Skeletal muscle tissue (tissue), 3 donors: ENCODE measurements at regions not wholly inside any gene's neighbourhood (a gene's known extent, or its start where the extent isn't known, plus 50 kb on each side); places are given as distances from the start of the nearest gene placed in this dataset.
"Not testable (repeated sequence)": the region's sequence is repeated elsewhere in the genome, so short reads cannot be mapped to it uniquely, and the experiment has no call there.

Source experiments
- H3K27ac ChIP-seq: one replicate; pipeline ENCODE4 v1.7.0; 2013; ENCODE audit warnings: mild to moderate bottlenecking, low read depth, low read length, inconsistent platforms
- H3K27me3 ChIP-seq, 3 donors: one replicate each; pipeline ENCODE4 v1.7.0; 2013; ENCODE audit warnings: low read length in 3 of 3; ENCODE audit not compliant: control insufficient read depth in 3 of 3, insufficient read depth in 3 of 3
- H3K36me3 ChIP-seq, 3 donors: one replicate each; pipeline ENCODE4 v1.7.0; 2013; ENCODE audit warnings: low read length in 3 of 3; ENCODE audit not compliant: control insufficient read depth in 3 of 3, insufficient read depth in 3 of 3
- H3K4me1 ChIP-seq, 3 donors: one replicate each; pipeline ENCODE4 v1.7.0; 2013; ENCODE audit warnings: low read length in 3 of 3, mild to moderate bottlenecking in 3 of 3; ENCODE audit not compliant: control insufficient read depth in 3 of 3, insufficient read depth in 3 of 3
- H3K4me3 ChIP-seq, 3 donors: one replicate each; pipeline ENCODE4 v1.7.0; 2013; ENCODE audit warnings: low read length in 3 of 3
- H3K9ac ChIP-seq, 3 donors: one replicate each; pipeline ENCODE4 v1.7.0; 2013; ENCODE audit warnings: low read length in 3 of 3, mild to moderate bottlenecking in 3 of 3, moderate library complexity in 2 of 3, low read depth in 1 of 3
- H3K9me3 ChIP-seq, 3 donors: one replicate each; pipeline ENCODE4 v1.7.0; 2013; ENCODE audit warnings: low read length in 3 of 3; ENCODE audit not compliant: control insufficient read depth in 3 of 3
- donor health status: Osteomylitis.

DNA sequence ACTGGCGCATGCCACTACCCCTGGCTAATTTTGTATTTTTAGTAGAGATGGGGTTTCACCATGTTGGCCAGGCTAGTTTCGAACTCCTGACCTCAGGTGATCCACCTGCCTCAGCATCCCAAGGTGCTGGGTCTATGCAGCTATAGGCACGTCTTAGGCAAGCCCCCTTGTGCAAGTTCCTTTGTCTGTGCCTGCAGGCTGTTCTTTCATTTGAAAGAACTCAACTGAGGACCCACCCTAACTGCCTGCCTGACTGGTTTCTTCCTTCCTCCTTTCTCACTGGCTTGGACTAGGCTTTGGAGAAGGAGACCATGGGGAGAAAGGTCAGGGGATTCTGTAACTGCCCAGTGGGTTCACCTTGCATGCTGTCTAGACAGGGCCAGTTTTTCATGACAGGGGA is 361.0 kb downstream of the TYW1 start:
- not testable (repeated sequence) for H3K4me3 ChIP-seq, H3K4me1 ChIP-seq, H3K27me3 ChIP-seq, H3K27ac ChIP-seq, H3K9me3 ChIP-seq, H3K9ac ChIP-seq
- peaks cover 3 to 16% (median 14%) of the 10 kb centered on the region in 3 donors for H3K36me3 ChIP-seq

DNA sequence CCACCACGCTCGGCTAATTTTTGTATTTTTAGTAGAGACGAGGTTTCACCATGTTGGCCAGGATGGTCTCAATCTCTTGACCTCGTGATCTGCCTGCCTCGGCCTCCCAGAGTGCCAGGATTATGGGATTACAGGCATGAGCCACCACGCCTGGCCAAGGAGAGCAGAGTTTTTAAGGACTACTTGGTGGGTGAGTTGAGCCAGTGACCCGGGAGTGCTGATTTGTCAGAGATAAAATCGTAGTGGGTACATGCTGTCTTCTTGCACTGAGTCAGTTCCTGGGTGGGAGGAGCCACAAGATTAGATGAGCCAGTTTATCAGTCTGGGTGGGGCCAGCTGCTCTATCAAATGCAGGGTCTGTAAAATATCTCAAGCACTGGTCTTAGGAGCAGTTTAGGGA is 361.7 kb downstream of the TYW1 start:
- H3K36me3 ChIP-seq = peaks cover 3 to 15% (median 9%) of the 10 kb centered on the region in 3 donors
- not testable (repeated sequence) for H3K27me3 ChIP-seq, H3K9ac ChIP-seq, H3K9me3 ChIP-seq, H3K4me1 ChIP-seq, H3K27ac ChIP-seq, H3K4me3 ChIP-seq

- Histone ChIP-seq H3K36me3 (peaks cover 3 to 16% (median 9%) of the 10 kb centered on the region in 3 donors), H3K4me1 (peaks cover 0 to 10% (median 9%) of the 10 kb centered on the region in 3 donors)
- H3K4me3 ChIP-seq, H3K27ac ChIP-seq, H3K9ac ChIP-seq, H3K27me3 ChIP-seq, H3K9me3 ChIP-seq: not testable (repeated sequence)
Observed at GRCh38 chr7:67358738-67359137, 362.1 kb downstream of the TYW1 start.

- no peak overlapping the region for H3K27ac ChIP-seq
- no peaks in the 10 kb centered on the region for H3K9me3 ChIP-seq
- H3K27me3 ChIP-seq = no peaks in the 10 kb centered on the region
- no peak overlapping the region for H3K9ac ChIP-seq
- peaks cover 0 to 15% (median 10%) of the 10 kb centered on the region in 3 donors for H3K4me1 ChIP-seq
- H3K36me3 ChIP-seq = peaks cover 2 to 12% (median 9%) of the 10 kb centered on the region in 3 donors
- H3K4me3 ChIP-seq = no peak overlapping the region
Observed at GRCh38 chr7:67359900-67360299, 363.3 kb downstream of the TYW1 start.

- H3K4me1 ChIP-seq = peaks cover 0 to 15% (median 11%) of the 10 kb centered on the region in 3 donors
- no peak overlapping the region for H3K27ac ChIP-seq
- H3K4me3 ChIP-seq = no peak overlapping the region
- no peaks in the 10 kb centered on the region for H3K9me3 ChIP-seq
- peaks cover 2 to 10% (median 9%) of the 10 kb centered on the region in 3 donors for H3K36me3 ChIP-seq
- no peaks in the 10 kb centered on the region for H3K27me3 ChIP-seq
- no peak overlapping the region for H3K9ac ChIP-seq
Observed at GRCh38 chr7:67361150-67361549, 364.5 kb downstream of the TYW1 start.

- peaks cover 0 to 9% (median 2%) of the 10 kb centered on the region in 3 donors for H3K4me1 ChIP-seq
- H3K36me3 ChIP-seq = peaks cover 0 to 4% (median 0%) of the 10 kb centered on the region in 3 donors
- peaks cover 0 to 2% (median 0%) of the 10 kb centered on the region in 3 donors for H3K9me3 ChIP-seq
- H3K27ac ChIP-seq = peak overlapping the region; percentile 30
- H3K27me3 ChIP-seq = no peaks in the 10 kb centered on the region
- H3K4me3 ChIP-seq = no peak overlapping the region
- peak overlapping the region in 1 of 3 donors; percentile 33 for H3K9ac ChIP-seq
Observed at GRCh38 chr7:67364441-67365017, 367.9 kb downstream of the TYW1 start.

DNA sequence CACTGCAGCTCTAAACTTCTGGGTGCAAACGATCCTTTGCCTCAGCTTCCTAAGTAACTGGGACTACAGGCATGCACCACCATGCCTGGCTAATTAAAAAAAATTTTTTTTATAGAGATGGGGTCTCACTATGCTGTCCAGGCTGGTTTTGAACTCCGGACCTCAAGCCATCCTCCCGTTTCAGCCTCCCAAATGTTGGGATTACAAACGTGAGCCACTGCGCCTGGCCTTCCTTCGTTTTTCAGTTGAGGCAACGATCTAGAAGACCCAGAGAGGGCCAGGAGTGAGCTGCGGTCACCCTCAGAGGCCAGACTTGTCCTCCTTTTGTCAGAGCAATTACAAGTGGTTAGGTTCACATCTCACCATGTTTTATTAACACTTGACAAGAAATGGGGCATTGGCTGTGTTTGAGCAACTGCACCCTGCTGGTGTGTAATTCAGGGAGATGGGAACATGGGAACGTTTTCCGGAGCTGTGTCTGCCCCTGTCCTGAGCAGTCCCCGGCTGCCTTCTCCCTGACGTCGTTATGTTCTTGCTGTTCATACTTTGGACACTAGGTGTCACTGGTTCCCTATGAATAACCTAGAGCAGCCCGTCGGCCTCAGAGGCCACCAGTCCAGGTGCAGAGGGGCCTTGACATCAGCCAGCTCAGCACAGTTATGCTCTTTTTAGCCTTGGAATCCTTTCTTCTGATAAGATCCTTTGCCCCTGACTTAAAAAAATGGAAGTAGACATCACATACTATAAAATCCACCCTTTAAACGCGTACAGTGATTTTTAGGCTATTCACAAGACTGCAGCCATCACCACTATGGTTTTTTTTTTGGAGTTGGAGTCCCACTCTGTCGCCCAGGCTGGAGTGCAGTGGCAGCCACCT is 375.0 kb downstream of the TYW1 start:
- Histone ChIP-seq H3K9me3 (peaks cover 0 to 4% (median 0%) of the 10 kb centered on the region in 3 donors), H3K4me3 (no peak overlapping the region), H3K9ac (peak overlapping the region in 1 of 3 donors; percentile 33), H3K27me3 (peaks cover 0 to 2% (median 0%) of the 10 kb centered on the region in 3 donors), H3K27ac (no peak overlapping the region), H3K4me1 (no peaks in the 10 kb centered on the region), H3K36me3 (no peaks in the 10 kb centered on the region)

GRCh38 chr7:67373389-67373788 is 376.8 kb downstream of the TYW1 start:
- H3K27me3 ChIP-seq, H3K9me3 ChIP-seq: not testable (repeated sequence)

DNA sequence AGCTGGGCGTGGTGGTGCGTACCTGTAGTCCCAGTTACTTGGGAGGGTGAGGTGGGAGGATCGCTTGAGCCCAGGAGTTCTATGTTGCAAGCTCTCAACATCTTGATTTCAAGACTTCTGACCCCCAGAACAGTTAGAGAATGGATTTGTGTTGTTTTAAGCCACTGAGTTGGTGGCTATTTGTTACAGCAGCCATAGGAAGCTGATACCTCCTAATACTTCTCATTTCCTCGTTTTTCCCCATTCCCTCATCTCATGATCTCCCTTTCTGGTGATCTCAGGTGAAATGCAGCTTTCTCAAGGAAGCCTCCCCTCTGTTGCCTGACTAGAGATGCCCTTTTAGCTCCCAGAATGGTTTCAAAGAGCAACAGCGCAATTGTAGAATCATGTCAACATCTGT is 378.8 kb downstream of the TYW1 start:
- Histone ChIP-seq H3K36me3 (no peaks in the 10 kb centered on the region), H3K27me3 (peaks cover 0 to 2% (median 0%) of the 10 kb centered on the region in 3 donors), H3K4me3 (no peak overlapping the region), H3K27ac (no peak overlapping the region), H3K4me1 (peaks cover 0 to 4% (median 0%) of the 10 kb centered on the region in 3 donors), H3K9ac (no peak overlapping the region), H3K9me3 (peaks cover 0 to 2% (median 0%) of the 10 kb centered on the region in 3 donors)

More at GRCh38 chr7:67373389-67373788, 376.8 kb downstream of the TYW1 start:
- not testable (repeated sequence) for H3K9ac ChIP-seq, H3K4me3 ChIP-seq, H3K27ac ChIP-seq, H3K36me3 ChIP-seq, H3K4me1 ChIP-seq
